ENCODE measurements at regions not wholly inside any gene's neighbourhood (a gene's known extent, or its start where the extent isn't known, plus 50 kb on each side); places are given as distances from the start of the nearest gene placed in this dataset.

DNA sequence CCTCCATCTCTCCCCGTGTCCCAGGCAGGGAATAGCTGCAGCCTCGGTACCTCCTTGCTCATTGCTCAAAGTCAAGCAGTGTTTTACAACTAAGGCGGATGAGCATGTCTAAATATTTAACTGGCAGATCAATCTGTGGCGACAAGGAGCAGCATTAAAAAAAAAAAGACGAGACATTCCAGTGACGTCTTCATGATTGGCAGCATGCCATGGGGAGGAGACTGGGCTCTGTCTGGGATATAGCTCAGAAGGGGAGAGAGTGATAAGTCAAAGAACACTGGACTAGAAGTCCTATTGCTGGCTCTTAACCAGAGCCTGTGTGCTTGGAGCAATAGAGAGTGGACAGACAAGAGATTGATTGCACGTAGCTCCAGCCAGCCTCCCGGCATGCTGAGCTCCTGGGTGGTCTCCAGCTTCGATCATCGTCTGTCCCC, 287.5 kb upstream of the PODXL start:
- no peak overlapping the region for H3K4me3 ChIP-seq (ENCODE audit: low read depth, low read length)
- TF ChIP-seq, protein P1, sequence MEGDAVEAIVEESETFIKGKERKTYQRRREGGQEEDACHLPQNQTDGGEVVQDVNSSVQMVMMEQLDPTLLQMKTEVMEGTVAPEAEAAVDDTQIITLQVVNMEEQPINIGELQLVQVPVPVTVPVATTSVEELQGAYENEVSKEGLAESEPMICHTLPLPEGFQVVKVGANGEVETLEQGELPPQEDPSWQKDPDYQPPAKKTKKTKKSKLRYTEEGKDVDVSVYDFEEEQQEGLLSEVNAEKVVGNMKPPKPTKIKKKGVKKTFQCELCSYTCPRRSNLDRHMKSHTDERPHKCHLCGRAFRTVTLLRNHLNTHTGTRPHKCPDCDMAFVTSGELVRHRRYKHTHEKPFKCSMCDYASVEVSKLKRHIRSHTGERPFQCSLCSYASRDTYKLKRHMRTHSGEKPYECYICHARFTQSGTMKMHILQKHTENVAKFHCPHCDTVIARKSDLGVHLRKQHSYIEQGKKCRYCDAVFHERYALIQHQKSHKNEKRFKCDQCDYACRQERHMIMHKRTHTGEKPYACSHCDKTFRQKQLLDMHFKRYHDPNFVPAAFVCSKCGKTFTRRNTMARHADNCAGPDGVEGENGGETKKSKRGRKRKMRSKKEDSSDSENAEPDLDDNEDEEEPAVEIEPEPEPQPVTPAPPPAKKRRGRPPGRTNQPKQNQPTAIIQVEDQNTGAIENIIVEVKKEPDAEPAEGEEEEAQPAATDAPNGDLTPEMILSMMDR (conservative IDR thresholded peaks at IDR 0.05; ENCODE audit: low read depth, low read length) = no peak
- DNase-seq (ENCODE audit: low read depth) = no peak

- DNase-seq (ENCODE audit: low read depth) = no peak
- no peak overlapping the region for H3K4me3 ChIP-seq (ENCODE audit: low read depth, low read length)
- TF ChIP-seq, protein P1 (conservative IDR thresholded peaks at IDR 0.05; ENCODE audit: low read depth, low read length) = no peak
These were observed 283.7 kb upstream of the PODXL start for GRCh38 chr7:131839967-131840690.

GRCh38 chr7:131836733-131837132, 280.3 kb upstream of the PODXL start:
- DNase-seq (ENCODE audit: low read depth) = no peak
- TF ChIP-seq, protein P1 (conservative IDR thresholded peaks at IDR 0.05; ENCODE audit: low read depth, low read length) = no peak
- H3K4me3 ChIP-seq (ENCODE audit: low read depth, low read length) = no peak overlapping the region

GRCh38 chr7:131835141-131835540, 278.7 kb upstream of the PODXL start:
- H3K4me3 ChIP-seq (ENCODE audit: low read depth, low read length) = no peak overlapping the region
- TF ChIP-seq, protein P1 (conservative IDR thresholded peaks at IDR 0.05; ENCODE audit: low read depth, low read length) = no peak
- DNase-seq (ENCODE audit: low read depth) = no peak

- DNase-seq (ENCODE audit: low read depth) = no peak
- H3K4me3 ChIP-seq (ENCODE audit: low read depth, low read length) = no peak overlapping the region
- TF ChIP-seq, protein P1 (conservative IDR thresholded peaks at IDR 0.05; ENCODE audit: low read depth, low read length) = no peak
These were observed 274.3 kb upstream of the PODXL start for GRCh38 chr7:131830681-131831080.

DNA sequence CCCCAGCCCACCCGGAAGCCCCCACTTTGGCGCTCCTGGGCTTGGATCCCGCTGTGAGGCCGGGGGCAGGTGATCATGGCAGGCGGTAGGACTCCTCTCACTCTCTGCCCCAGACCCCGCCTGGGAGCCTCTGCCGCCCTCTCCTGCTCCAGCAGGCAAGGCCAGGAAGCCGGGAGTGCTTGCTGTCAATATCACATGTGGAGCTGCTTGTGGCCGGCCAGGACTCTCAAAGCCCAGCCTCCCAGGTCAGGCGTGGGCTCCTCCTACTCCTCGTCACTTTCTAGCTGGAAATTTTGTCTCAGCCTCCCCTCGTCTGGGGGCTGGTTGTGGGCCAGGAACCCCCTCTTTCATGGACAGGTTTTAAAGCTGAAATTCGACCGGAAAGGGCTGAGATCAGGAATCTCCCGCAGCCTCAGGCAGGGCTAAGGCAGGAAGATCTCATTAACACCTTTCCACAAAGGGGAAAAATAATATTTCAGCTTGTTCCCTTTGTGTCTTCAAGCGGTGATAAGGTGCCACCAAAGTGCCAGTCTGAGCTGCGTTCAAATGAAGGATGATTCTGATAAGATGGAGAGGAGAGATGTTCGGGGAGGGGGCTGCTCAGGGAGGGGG, 273.6 kb upstream of the PODXL start:
- H3K4me3 ChIP-seq (ENCODE audit: low read depth, low read length) = no peak overlapping the region
- TF ChIP-seq, protein P1 (conservative IDR thresholded peaks at IDR 0.05; ENCODE audit: low read depth, low read length) = no peak
- no peak for DNase-seq (ENCODE audit: low read depth)

DNA sequence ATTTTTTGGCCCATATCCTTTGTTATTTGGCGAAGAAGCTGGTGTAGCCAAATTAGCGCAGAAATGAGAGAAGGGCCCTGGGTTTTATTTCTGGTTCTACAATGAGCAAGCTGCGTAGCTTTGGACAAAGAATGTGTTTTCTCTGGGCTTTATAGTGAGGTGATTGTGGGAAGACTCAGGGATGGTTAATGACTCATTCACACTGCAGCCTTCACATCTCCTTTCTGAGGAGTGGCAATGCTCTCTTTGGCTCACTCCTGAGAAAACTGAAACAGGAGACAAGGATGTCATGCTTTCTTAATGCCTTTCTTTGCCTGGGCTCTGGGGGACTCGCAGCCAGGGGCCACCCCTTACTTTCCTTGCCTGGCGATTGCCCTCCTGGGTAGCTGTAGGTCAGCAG, 271.0 kb upstream of the PODXL start:
- H3K4me3 ChIP-seq (ENCODE audit: low read depth, low read length) = no peak overlapping the region
- TF ChIP-seq, protein P1 (conservative IDR thresholded peaks at IDR 0.05; ENCODE audit: low read depth, low read length) = no peak
- DNase-seq (ENCODE audit: low read depth) = no peak
